Mucosa of rectum (tissue), 2 donors: ENCODE measurements at regions not wholly inside any gene's neighbourhood (a gene's known extent, or its start where the extent isn't known, plus 50 kb on each side); places are given as distances from the start of the nearest gene placed in this dataset.

ENCODE experiments used
- H3K27ac ChIP-seq, 2 donors: one replicate each; pipeline ENCODE4 v1.7.0; 2013; ENCODE audit warnings: inconsistent platforms in 2 of 2, low read depth in 2 of 2, low read length in 2 of 2
- H3K27me3 ChIP-seq, 2 donors: one replicate each; pipeline ENCODE4 v1.7.0; 2013; ENCODE audit warnings: low read length in 2 of 2; ENCODE audit not compliant: control insufficient read depth in 2 of 2, insufficient read depth in 2 of 2
- H3K36me3 ChIP-seq, 2 donors: one replicate each; pipeline ENCODE4 v1.7.0; 2013; ENCODE audit warnings: low read length in 2 of 2; ENCODE audit not compliant: control insufficient read depth in 2 of 2, insufficient read depth in 2 of 2
- H3K4me1 ChIP-seq, 2 donors: one replicate each; pipeline ENCODE4 v1.7.0; 2013; ENCODE audit warnings: low read length in 2 of 2, mild to moderate bottlenecking in 1 of 2; ENCODE audit not compliant: control insufficient read depth in 2 of 2, insufficient read depth in 2 of 2
- H3K4me3 ChIP-seq, 2 donors: one replicate each; pipeline ENCODE4 v1.7.0; 2013; ENCODE audit warnings: low read length in 2 of 2
- H3K9ac ChIP-seq, 2 donors: one replicate each; pipeline ENCODE4 v1.7.0; 2013; ENCODE audit warnings: low read length in 2 of 2, low read depth in 1 of 2, mild to moderate bottlenecking in 1 of 2
- H3K9me3 ChIP-seq, 2 donors: one replicate each; pipeline ENCODE4 v1.7.0; 2013; ENCODE audit warnings: low read length in 2 of 2; ENCODE audit not compliant: control insufficient read depth in 2 of 2
- donor health status: healthy.
- donor health status: Normal muscosa, but diverticular disease.

GRCh38 chr19:28586474-28586873, 626.5 kb downstream of the UQCRFS1 start:
- no peaks in the 10 kb centered on the region for H3K27me3 ChIP-seq
- no peaks in the 10 kb centered on the region for H3K36me3 ChIP-seq
- H3K9ac ChIP-seq, result no peak overlapping the region
- no peak overlapping the region for H3K4me3 ChIP-seq
- no peak overlapping the region for H3K27ac ChIP-seq
- H3K9me3 ChIP-seq, result no peaks in the 10 kb centered on the region
- H3K4me1 ChIP-seq, result no peaks in the 10 kb centered on the region

GRCh38 chr19:28585796-28586195, 627.2 kb downstream of the UQCRFS1 start:
- Histone ChIP-seq H3K4me1 (no peaks in the 10 kb centered on the region), H3K27me3 (no peaks in the 10 kb centered on the region), H3K27ac (no peak overlapping the region), H3K36me3 (no peaks in the 10 kb centered on the region), H3K9ac (no peak overlapping the region), H3K9me3 (no peaks in the 10 kb centered on the region), H3K4me3 (no peak overlapping the region)

- no peak overlapping the region for H3K27ac ChIP-seq
- no peak overlapping the region for H3K9ac ChIP-seq
- no peak overlapping the region for H3K4me3 ChIP-seq
- H3K9me3 ChIP-seq, result no peaks in the 10 kb centered on the region
- no peaks in the 10 kb centered on the region for H3K4me1 ChIP-seq
- no peaks in the 10 kb centered on the region for H3K27me3 ChIP-seq
- no peaks in the 10 kb centered on the region for H3K36me3 ChIP-seq
These were observed 629.2 kb downstream of the UQCRFS1 start for GRCh38 chr19:28583713-28584112.

- no peaks in the 10 kb centered on the region for H3K27me3 ChIP-seq
- H3K9ac ChIP-seq, result no peak overlapping the region
- H3K36me3 ChIP-seq, result no peaks in the 10 kb centered on the region
- H3K9me3 ChIP-seq, result no peaks in the 10 kb centered on the region
- H3K4me3 ChIP-seq, result no peak overlapping the region
- H3K27ac ChIP-seq, result no peak overlapping the region
- H3K4me1 ChIP-seq, result no peaks in the 10 kb centered on the region
These were observed 629.7 kb downstream of the UQCRFS1 start for GRCh38 chr19:28583242-28583641.

GRCh38 chr19:28582796-28583195, 630.2 kb downstream of the UQCRFS1 start:
- Histone ChIP-seq H3K27ac (no peak overlapping the region), H3K4me1 (no peaks in the 10 kb centered on the region), H3K4me3 (no peak overlapping the region), H3K9ac (no peak overlapping the region), H3K36me3 (no peaks in the 10 kb centered on the region), H3K27me3 (no peaks in the 10 kb centered on the region), H3K9me3 (no peaks in the 10 kb centered on the region)

- no peaks in the 10 kb centered on the region for H3K27me3 ChIP-seq
- H3K27ac ChIP-seq, result no peak overlapping the region
- no peaks in the 10 kb centered on the region for H3K4me1 ChIP-seq
- no peak overlapping the region for H3K4me3 ChIP-seq
- H3K36me3 ChIP-seq, result no peaks in the 10 kb centered on the region
- no peak overlapping the region for H3K9ac ChIP-seq
- H3K9me3 ChIP-seq, result no peaks in the 10 kb centered on the region
These were observed 630.6 kb downstream of the UQCRFS1 start for GRCh38 chr19:28582344-28582743.

- no peaks in the 10 kb centered on the region for H3K4me1 ChIP-seq
- H3K9ac ChIP-seq, result no peak overlapping the region
- no peak overlapping the region for H3K27ac ChIP-seq
- no peaks in the 10 kb centered on the region for H3K27me3 ChIP-seq
- no peaks in the 10 kb centered on the region for H3K36me3 ChIP-seq
- H3K9me3 ChIP-seq, result no peaks in the 10 kb centered on the region
- no peak overlapping the region for H3K4me3 ChIP-seq
These were observed 631.5 kb downstream of the UQCRFS1 start for GRCh38 chr19:28581468-28581770.

- no peaks in the 10 kb centered on the region for H3K4me1 ChIP-seq
- H3K36me3 ChIP-seq, result no peaks in the 10 kb centered on the region
- H3K27me3 ChIP-seq, result no peaks in the 10 kb centered on the region
- H3K27ac ChIP-seq, result no peak overlapping the region
- no peak overlapping the region for H3K4me3 ChIP-seq
- no peak overlapping the region for H3K9ac ChIP-seq
- H3K9me3 ChIP-seq, result no peaks in the 10 kb centered on the region
These were observed 634.0 kb downstream of the UQCRFS1 start for GRCh38 chr19:28578786-28579505.

GRCh38 chr19:28578208-28578607, 634.7 kb downstream of the UQCRFS1 start:
- Histone ChIP-seq H3K4me1 (no peaks in the 10 kb centered on the region), H3K9me3 (no peaks in the 10 kb centered on the region), H3K27ac (no peak overlapping the region), H3K9ac (no peak overlapping the region), H3K36me3 (no peaks in the 10 kb centered on the region), H3K4me3 (no peak overlapping the region), H3K27me3 (no peaks in the 10 kb centered on the region)

- Histone ChIP-seq H3K4me3 (no peak overlapping the region), H3K27ac (no peak overlapping the region), H3K9ac (no peak overlapping the region), H3K36me3 (no peaks in the 10 kb centered on the region), H3K9me3 (no peaks in the 10 kb centered on the region), H3K4me1 (no peaks in the 10 kb centered on the region), H3K27me3 (no peaks in the 10 kb centered on the region)
These were observed 635.3 kb downstream of the UQCRFS1 start for GRCh38 chr19:28577666-28578065.

GRCh38 chr19:28577233-28577632, 635.7 kb downstream of the UQCRFS1 start:
- no peak overlapping the region for H3K9ac ChIP-seq
- H3K4me1 ChIP-seq, result no peaks in the 10 kb centered on the region
- H3K9me3 ChIP-seq, result no peaks in the 10 kb centered on the region
- no peaks in the 10 kb centered on the region for H3K27me3 ChIP-seq
- no peak overlapping the region for H3K27ac ChIP-seq
- H3K4me3 ChIP-seq, result no peak overlapping the region
- H3K36me3 ChIP-seq, result no peaks in the 10 kb centered on the region
